NCI-H69 (cell line): ENCODE measurements at regions not wholly inside any gene's neighbourhood (a gene's known extent, or its start where the extent isn't known, plus 50 kb on each side); places are given as distances from the start of the nearest gene placed in this dataset.

ENCODE experiments used
- DNase-seq: peaks from one replicate; lab custom pipeline; 2025; lab: John Stamatoyannopoulos, UW

GRCh38 chr2:37425408-37425807, 81.0 kb downstream of the QPCT start:
- no peak for DNase-seq

GRCh38 chr2:37427241-37427640, 82.8 kb downstream of the QPCT start:
- DNase-seq, result no peak

- no peak for DNase-seq
Measured at GRCh38 chr2:37436323-37436722, 91.9 kb downstream of the QPCT start.

DNA sequence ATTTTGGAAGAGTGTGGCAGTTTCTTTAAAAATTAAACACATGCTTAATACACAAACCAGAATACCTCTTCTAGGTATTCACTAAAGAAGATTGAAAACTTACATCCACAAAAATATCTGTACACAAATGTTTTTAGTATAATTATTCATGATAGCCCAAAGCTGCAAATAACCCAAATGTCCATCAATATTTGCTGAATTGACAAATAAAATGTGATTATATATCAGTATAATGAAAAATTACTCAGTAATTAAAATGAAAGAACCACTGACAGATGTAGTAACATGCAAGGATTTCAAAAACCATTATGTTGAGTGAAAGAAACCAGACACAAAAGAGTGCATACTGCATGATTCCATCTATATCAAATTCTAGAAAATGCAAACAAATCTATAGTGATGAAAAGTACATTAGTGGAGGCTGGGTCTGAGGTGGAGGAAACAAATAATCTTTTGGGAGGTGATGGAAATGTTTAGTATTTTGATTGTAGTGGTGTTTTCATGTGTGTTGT, 94.8 kb downstream of the QPCT start:
- no peak for DNase-seq

DNA sequence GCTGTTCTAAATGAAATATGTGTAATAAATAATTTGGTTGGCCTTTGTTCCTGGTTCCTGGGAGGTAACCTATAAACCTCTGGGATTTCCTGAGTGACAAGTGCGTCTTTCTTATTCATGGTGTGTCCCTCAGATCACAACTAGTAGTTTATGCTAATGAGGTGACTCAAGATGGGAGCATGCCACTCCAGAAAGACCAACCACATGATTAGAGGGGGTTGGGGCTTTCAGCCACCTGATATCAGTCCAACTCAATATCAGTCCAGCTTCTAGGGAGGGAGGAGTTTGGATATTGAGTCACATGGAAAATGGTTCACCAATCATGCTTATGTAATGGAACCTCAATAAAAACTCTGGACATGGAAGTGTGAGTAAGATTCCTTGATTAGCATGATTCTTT, 96.6 kb downstream of the QPCT start:
- DNase-seq, result no peak

DNA sequence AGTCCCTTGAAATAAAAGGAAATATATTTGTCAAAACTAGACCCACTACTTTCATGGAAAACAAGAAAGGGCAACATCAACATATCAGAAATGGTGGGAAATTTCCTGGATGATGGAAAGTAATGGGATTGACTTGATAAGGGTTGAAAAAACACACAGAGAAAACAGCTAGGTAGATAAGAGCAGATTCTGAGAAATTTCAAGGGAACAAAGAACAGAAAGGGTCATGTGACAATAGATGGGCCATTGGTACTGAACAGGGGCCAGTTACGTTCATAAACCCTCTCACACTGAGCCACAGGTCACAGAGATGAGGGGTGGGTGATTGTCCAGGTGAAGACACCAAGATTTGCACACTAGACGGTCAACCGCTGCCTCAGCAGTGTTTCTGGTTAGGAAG, 98.7 kb downstream of the QPCT start:
- DNase-seq, result no peak

DNA sequence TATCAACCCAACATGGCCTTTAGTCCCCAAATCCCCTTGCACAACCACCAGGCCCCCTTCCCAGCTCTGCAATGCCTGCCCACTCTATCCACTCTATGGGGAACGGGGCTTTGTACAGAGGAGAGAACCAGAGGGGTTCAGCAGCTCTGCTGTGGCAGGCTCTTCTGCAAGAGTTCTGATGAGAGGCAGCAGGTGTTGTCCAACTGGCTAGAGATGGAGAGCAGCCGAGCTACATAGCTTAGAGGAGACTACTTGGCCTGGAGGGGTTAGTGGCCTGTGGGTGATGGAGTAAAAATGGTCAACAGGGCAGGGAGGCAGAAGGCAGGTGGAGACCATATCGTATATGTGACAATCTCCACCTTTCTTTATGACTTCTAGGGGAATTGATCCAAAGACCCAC, 103.0 kb downstream of the QPCT start:
- no peak for DNase-seq

GRCh38 chr2:37448342-37449120, 104.1 kb downstream of the QPCT start:
- no peak for DNase-seq

GRCh38 chr2:37449761-37450296, 105.4 kb downstream of the QPCT start:
- DNase-seq, result peak; percentile 28

DNA sequence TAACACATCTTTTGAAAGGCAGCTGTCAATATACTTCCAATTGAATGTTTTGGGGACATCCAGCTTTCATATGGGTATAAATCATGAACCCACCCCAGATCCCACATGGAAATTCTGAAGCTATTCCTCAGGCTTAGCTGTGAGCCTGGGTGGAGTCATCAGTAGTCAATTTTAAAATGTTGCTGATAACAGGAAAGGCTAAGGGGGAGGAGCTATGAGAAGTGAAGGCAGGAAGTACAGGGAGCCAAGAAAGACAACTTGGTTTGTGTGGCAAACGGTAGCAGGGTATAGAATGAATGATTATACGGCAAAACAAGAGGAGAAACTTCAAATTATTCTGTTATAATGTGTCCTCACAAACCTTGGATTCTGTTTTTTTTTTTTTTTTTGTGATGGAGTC, 108.6 kb downstream of the QPCT start:
- no peak for DNase-seq

DNA sequence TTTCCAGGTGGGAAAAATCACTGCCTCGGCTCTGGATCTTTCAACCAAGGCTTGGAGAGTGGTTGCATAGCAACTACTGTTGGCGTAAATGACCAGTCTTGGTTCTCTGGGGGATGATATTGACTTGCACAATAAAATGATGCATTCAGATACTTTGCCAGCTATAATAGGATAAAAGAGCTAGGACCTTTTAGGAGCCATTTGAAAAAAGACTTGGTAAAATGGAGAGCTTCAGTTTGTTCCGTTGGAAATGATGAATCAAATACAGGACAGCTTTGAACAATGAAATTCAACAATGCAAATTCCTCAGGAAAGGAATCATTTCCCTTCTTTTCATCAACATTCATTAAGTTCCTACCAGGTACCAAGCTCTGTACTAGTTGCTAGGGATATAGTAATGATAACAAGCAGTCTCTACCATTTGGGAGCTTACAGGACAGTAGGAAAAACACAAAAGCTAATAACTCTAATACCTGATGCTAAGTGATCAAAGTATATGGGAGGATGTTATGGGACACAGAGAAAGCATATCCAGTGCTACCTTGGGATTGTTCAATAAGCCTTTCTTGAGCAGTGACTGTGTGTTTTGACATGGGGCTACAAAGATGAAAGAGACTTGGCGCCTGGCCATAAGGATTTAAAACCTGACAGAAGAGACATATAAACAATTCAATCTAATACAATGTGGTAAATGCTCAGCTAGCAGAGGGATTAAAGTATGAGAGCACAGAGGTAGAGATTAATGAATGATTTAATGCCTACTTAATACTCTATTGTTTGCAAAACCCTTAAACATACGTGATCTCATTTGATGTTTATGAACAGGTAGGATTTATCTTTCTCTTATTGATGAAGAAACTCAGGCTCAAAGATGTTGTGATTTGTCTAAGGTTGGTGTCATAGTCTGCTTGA, 110.7 kb downstream of the QPCT start:
- peak; percentile 3 for DNase-seq

DNA sequence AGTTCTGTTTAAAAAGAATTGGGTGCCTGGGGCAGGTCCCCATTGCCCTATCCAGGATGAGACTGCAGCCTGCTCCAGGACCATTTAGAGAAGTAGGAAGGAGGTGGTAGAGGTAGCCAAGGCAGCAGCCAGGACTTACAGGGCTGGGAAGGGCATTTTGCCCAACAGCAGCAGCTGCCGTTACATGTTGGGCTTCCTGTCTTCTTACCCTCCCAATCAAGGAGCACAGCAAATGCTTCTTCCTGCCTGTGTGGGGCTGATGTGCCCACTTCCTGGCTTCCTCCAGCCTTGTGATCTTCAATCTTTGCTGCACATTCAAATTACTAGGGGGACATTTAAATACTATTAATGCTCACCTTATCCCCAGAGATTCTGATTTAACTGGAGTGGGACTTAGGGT, 112.0 kb downstream of the QPCT start:
- DNase-seq, result peak; percentile 4

DNA sequence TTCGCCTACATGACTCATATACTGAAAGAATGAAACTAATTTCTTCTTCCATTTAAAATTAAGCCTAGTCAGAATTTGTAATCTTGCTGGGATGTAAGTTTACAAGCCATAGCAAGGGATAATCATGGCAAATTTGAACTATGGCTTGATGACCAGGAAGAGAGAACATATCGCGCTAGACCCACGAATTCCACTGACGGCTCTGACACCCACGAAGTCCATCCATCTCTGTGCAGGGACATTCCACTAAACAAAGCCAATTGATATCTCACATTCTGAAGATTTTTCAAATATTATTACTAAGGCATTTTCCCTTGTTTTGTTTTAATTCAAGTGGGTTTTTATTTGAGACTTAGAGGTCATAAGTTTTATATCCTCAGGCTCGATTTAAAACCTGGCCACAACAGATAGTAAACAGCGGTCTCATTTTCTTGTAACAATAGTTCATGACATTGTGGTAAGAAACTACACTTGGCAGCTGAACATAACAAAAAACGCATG, 113.0 kb downstream of the QPCT start:
- DNase-seq, result no peak

DNA sequence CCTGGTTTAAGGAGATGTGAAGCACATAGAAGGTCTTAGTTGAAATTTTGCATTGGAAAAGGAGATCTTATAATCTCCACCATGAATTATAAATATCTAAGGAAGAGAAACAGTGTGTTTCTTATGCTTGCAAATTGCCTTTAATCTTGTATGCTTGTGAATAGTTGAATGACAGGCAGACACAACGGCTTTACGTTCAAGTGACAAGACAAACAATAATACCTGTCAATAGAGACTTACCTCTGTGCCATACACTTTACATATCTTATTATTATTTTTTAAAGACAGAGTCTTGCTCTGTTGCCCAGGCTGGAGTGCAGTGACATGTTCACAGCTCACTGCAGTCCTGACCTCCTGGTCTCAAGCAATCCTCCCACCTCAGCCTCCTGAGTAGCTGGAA, 113.7 kb downstream of the QPCT start:
- DNase-seq, result no peak

GRCh38 chr2:37459095-37459981, 114.9 kb downstream of the QPCT start:
- no peak for DNase-seq

- no peak for DNase-seq
Measured at GRCh38 chr2:37460896-37461229, 116.4 kb downstream of the QPCT start.

GRCh38 chr2:37464067-37464466, 119.6 kb downstream of the QPCT start:
- DNase-seq, result no peak

DNA sequence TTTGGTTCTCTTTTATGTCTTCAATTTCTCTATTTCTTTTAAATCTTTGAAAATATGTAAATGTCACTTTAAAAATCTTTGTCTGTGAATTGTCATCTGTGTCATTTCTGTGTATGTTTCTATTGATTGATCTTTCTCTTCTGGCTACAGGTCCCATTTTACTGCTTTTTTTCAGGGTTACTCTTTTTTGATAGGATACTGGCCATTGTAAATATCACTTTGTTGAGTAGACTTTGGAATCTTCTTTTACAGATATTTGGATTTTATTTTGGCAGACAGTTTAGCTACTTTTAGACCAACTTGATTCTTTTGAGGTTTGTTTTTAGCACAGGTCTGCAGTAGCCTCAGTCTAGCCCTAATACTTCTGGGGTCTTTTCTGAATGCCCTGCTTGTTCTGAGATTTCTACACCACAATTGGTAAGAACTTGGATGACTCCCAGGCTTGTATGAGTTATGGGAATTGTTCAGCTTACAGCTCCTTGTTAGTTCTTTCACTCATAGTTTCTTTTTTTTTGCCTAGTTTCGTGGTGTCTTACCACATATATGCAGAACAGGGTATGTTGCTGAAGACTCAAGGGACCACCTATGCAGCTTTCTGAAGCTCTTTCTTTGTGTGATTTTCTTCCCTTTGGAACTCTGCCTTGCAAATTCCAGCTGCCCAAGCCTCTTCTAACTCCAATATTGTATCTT, 122.2 kb downstream of the QPCT start:
- no peak for DNase-seq

DNA sequence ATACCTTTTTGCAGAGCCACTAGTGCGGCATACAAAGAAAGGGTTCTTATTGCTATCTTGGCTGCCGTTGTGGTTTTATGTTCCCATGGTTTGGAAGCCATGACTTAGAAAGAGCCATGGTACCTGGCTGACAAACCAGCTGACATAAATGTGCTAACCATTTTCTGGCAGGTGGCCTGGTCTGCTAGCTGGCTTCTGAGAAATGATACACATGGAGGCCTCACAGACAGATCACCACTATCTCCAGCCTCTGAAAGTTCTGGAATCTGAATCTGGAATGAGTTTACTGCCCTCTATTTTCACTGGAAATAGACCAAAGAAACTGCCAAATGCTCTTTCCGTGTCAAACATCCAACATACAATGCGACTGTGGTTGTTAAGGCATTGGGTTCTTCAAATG, 123.7 kb downstream of the QPCT start:
- DNase-seq, result no peak

DNA sequence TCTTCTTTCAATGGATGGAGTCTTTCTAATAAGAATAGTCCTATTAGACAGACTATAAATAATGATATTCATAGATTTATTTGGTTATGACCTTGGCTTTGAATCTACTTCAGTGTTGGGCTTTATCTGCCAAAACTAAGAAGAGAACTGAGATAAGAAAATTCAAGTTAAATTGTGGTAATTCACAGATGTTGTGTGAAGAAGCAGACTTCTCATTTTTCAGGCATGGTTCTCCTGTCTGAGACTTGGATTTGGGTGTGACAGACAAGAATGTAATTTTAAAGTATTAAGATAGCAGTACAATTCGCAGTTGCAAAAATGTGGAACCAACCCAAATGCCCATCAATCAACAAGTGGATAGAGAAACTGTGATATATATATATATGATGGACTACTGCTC, 124.7 kb downstream of the QPCT start:
- no peak for DNase-seq

DNA sequence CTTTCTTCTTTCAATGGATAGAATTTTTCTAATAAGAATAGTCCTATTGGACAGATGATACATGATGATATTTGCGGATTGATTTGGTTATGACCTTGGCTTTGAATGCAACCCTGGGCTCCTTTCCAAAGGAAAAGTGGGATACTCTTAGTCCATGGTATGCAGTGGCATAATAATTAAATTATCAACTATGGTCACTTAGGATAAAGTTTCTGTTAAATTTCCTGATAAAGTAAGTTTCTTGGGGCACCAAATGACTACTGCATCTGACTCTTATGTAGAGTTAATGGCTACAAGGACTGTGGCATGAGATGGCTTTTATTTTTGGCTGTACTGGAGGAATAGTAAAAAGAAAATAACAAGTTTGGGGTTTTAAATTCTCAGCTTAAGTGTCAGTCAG, 126.7 kb downstream of the QPCT start:
- DNase-seq, result no peak
